HT-29 (cell line): ENCODE measurements at regions not wholly inside any gene's neighbourhood (a gene's known extent, or its start where the extent isn't known, plus 50 kb on each side); places are given as distances from the start of the nearest gene placed in this dataset.

ENCODE experiments used
- DNase-seq: peaks from one replicate; pipeline ENCODE4 v3.0.0-alpha.2; 2015; ENCODE audit warnings: low spot score

- DNase-seq: no peak
Observed at GRCh38 chr3:72376956-72377710, 471.1 kb downstream of the SHQ1 start.

DNA sequence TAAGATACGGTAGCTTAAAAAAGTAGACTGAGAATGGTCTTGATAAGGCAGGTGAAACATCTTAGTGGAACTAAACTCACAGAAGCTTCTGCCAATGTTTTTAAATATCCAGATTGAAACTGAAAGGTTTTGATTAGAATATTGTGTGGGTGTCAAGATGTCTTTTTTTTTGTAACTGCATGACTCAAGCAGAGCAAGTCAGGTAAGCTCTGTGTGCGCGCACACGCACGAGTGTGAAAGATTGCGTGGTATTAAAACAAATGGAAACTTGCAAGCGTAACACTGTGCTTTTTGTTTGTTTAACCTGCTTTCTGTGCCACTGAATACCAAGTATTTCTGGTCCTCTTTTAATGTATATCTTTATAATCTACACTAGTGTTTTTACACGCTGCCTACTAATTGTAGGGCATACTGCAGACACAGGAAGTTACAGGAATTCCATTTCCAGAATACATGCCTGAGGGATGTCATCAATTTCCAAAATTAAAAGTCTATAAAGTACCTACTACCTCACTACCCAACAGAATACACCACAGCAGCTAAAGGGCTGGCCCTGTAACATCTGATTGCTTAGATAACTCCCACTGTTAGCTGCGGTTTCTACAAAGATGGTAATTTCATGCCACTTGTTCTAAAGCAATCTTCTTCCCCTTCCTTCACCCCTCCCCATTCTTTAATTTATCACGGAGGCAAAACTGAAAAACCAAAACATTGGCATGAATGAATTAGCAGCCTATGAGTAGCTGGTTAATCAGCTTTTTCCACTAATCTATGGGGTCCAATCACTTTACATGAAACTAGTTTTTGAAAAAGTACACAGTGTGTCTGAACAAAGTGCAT is 472.8 kb downstream of the SHQ1 start:
- DNase-seq: no peak

- no peak for DNase-seq
Observed at GRCh38 chr3:72373139-72373538, 475.1 kb downstream of the SHQ1 start.

DNA sequence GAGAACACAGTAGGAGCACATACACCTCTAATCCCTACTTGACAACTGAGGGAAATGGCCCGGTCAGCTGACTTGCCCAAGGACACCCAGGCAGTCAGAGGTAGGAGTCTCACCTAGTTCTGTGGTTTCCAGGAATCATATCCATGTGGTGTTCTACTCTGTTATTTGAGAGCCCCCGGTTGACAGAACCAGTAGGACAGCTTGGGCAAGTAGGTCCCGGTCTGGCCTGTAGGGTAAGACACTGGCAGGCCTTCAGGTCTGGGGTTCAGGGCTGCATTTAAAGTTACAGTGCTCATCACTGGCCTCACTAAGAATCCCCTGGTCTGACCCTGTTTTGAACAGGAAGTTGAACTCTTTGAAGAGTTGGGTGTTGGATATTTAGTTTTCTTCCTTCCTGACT is 476.1 kb downstream of the SHQ1 start:
- DNase-seq: no peak

- no peak for DNase-seq
Observed at GRCh38 chr3:72371431-72371830, 476.8 kb downstream of the SHQ1 start.

- DNase-seq: no peak
Observed at GRCh38 chr3:72370947-72371346, 477.3 kb downstream of the SHQ1 start.

DNA sequence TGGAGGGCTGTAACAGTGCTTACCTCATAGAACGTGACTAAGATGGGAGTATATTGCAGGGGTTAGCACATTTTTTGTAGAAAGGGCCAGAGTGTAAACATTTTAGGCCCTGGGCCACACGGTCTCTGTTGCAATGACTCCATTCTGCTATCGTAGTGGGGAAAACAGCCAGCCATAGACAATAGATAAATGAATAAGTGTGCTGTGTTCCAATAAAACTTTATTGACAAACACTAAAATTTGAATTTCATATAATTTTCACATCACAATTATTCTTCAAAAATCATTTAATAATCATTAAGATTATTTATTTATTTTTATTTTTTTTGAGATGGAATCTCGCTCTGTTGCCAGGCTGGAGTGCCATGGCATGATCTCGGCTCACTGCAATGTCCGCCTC is 478.6 kb downstream of the SHQ1 start:
- no peak for DNase-seq

GRCh38 chr3:72368331-72368975 is 479.8 kb downstream of the SHQ1 start:
- DNase-seq: no peak

DNA sequence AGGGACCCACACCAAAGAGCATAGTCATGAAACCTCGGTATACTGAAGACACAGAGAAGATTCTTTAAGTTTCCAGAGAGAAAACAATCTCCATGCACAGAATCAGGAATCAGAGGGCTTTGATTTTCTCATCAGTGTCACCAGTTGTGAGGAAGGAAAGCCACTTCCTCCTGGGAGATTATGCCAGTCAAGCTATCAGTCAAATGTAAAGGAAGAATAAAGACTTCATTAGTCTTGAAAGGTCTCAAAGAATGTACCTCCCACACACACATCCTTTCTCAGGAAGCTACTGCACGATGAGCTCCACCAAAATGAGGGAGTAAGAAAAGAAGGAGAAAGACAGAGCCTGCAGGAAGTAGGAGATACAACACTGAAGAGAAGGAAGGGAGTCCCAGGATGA is 486.3 kb downstream of the SHQ1 start:
- no peak for DNase-seq

GRCh38 chr3:72359743-72360142 is 488.5 kb downstream of the SHQ1 start:
- DNase-seq: no peak

- DNase-seq: no peak
Observed at GRCh38 chr3:72355168-72355567, 493.1 kb downstream of the SHQ1 start.

DNA sequence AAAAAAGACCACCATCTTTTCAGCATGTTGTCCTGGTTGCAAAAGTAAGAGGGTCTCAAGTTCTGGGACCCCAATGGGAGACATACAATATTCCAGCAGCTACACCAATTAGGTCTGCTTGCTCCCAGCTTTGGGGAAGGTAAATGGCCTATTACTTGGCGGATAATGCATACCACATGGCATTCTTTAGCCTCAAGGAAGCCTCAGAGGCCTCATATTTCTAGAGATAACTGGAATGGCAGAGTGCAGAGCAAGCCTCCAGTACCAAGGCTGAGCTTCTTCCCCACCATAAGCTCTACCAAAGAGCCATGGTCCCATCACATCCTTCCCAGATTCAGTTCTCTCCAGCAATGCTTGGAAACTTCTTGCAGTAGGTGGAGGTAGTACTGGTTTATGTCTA is 493.8 kb downstream of the SHQ1 start:
- DNase-seq: no peak

GRCh38 chr3:72353236-72354128 is 494.8 kb downstream of the SHQ1 start:
- no peak for DNase-seq

- no peak for DNase-seq
Observed at GRCh38 chr3:72352176-72352575, 496.1 kb downstream of the SHQ1 start.

GRCh38 chr3:72351536-72351935 is 496.7 kb downstream of the SHQ1 start:
- no peak for DNase-seq

DNA sequence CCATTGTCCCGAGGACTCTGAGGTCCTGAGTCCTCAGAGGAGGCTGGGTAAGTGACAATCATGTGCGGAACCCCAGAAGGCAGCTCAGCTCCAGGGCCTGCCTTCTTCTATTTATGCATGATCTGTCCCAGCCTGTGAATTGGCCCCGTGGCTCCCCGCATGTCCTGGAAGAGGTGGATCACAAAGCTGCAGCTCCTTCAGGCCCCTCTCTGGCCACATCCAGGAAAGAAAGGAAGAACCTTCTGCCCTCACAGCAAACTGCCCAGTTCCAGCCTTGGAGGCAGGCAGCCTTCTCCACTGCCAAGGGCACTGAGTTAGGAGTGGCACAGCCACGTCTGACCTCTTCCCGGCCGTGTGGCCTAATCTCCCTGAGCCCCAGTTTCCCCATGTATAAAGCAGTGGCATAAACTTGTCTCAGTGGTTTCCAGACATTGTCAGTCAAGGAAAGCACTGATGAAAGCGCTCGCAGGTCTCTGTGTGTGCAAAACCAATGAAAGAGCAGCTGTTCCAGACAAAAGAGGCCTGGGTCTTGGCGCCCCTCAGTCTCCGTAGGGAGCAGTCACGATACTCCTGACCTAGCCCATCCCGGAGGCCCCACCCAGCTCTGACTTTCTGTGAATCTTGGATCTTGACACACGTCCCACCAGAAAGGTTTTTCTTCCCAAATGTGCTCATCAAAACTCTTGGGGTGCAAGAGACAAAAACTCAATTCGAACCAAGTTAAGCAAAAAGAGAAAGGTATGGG is 497.3 kb downstream of the SHQ1 start:
- DNase-seq: no peak

DNA sequence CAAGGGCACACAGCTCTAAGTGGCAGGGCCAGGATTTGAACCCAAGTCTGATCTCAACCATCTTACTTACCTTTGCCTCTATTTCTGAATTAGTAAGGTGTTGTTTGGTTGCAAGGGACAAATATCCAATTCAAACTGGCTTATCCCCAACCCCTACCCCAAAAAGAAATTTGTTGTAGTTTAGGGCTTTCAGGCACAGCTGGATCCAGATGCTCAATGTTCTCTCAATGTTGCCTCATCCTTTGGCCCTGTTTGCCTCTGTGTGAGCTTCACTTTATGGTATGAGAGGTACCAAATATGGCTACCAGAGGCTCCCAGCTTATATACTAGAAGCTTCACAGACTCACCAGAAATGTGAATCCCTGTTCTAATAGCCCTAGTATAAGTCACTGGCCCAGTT is 499.9 kb downstream of the SHQ1 start:
- no peak for DNase-seq

- DNase-seq: peak; percentile 52
Observed at GRCh38 chr3:72347819-72348319, 500.4 kb downstream of the SHQ1 start.

GRCh38 chr3:72346526-72346926 is 501.7 kb downstream of the SHQ1 start:
- no peak for DNase-seq

DNA sequence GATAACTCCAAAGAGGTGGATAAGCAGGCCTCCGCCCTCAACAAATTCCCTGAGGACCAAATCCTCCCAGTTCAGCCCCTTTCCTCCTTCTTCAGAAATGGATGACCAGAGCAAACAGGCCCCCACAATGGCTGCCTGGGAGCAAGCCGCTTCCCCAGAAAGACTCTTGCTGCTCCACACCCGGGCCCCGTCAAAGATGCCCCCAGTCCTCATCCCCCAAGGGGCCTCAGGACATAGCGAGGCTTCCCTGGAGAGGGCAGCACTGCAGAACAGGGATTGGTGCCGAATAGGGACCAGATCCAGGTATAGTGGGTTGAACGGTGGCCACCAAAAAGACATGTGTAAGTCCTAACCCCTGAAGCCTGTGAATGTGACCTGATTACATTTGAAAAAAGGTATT is 502.3 kb downstream of the SHQ1 start:
- DNase-seq: no peak
